IMR-90 (cell line): ENCODE measurements at regions not wholly inside any gene's neighbourhood (a gene's known extent, or its start where the extent isn't known, plus 50 kb on each side); places are given as distances from the start of the nearest gene placed in this dataset.

Source experiments
- ATAC-seq: fragments of 200-7000 bp; cut with Tn5 transposase; 2 replicates; pipeline ENCODE4 v1.9.1; 2020; ENCODE audit warnings: low read depth, mild to moderate bottlenecking, moderate library complexity
- BruUV-seq: library from RNA; stranded (reverse); fragments of 400-500 nt; replicated peaks from 2 replicates; lab custom pipeline; 2021; lab: Mats Ljungman, UMichigan
- CTCF ChIA-PET: fragments of 300-600 bp; formaldehyde crosslinking; extraction: SDS; loops from one replicate; lab custom pipeline; 2021; ENCODE audit warnings: antibody characterized with exemption; lab: Yijun Ruan, JAX
- POLR2A ChIA-PET: fragments of 300-600 bp; sonication (Branson Sonifier 250); formaldehyde crosslinking; loops from one replicate; lab custom pipeline; 2022; ENCODE audit warnings: antibody characterized with exemption; ENCODE audit not compliant: unreplicated experiment; lab: Charles Lee
- DNase-seq: peaks from one replicate; pipeline ENCODE4 v3.0.0; 2013
- H2AFZ ChIP-seq: replicated peaks from 2 replicates; pipeline ENCODE3; 2013; ENCODE audit warnings: low read length, mild to moderate bottlenecking; ENCODE audit not compliant: poor library complexity
- H2AK5ac ChIP-seq: 2 replicates; pipeline ENCODE4 v1.6.1; 2013; ENCODE audit warnings: low read depth, low read length, inconsistent platforms
- H2AK9ac ChIP-seq: replicated peaks from 2 replicates; pipeline ENCODE3; 2013; ENCODE audit warnings: mild to moderate bottlenecking, low read depth, low read length, moderate library complexity; ENCODE audit not compliant: poor library complexity
- H2BK120ac ChIP-seq: 2 replicates; pipeline ENCODE4 v1.6.1; 2013; ENCODE audit warnings: low read depth, low read length, inconsistent platforms
- H2BK15ac ChIP-seq: 3 replicates; pipeline ENCODE4 v1.6.1; 2013; ENCODE audit warnings: low read depth, low read length, inconsistent platforms
- H2BK20ac ChIP-seq: 2 replicates; pipeline ENCODE4 v1.6.1; 2013; ENCODE audit warnings: low read depth, mild to moderate bottlenecking, inconsistent platforms, low read length, moderate library complexity
- H2BK5ac ChIP-seq: 2 replicates; pipeline ENCODE4 v1.6.1; 2013; ENCODE audit warnings: mild to moderate bottlenecking, low read depth, low read length, inconsistent platforms; ENCODE audit not compliant: poor library complexity, severe bottlenecking
- H3K14ac ChIP-seq: replicated peaks from 2 replicates; pipeline ENCODE4 v1.6.1; 2013; ENCODE audit warnings: low read depth, low read length, inconsistent platforms
- H3K18ac ChIP-seq: 2 replicates; pipeline ENCODE4 v1.6.1; 2013; ENCODE audit warnings: low read depth, low read length, control low read depth
- H3K23ac ChIP-seq: 2 replicates; pipeline ENCODE4 v1.6.1; 2013; ENCODE audit warnings: low read depth, low read length, inconsistent platforms
- H3K27ac ChIP-seq: 2 replicates; pipeline ENCODE4 v1.5.1; 2013; ENCODE audit warnings: mild to moderate bottlenecking, control low read depth, low read length; ENCODE audit not compliant: insufficient read depth
- H3K27me3 ChIP-seq: 2 replicates; pipeline ENCODE4 v1.6.1; 2013; ENCODE audit warnings: low read length; ENCODE audit not compliant: control insufficient read depth, insufficient read depth
- H3K36me3 ChIP-seq: 2 replicates; pipeline ENCODE4 v1.6.1; 2013; ENCODE audit warnings: low read length, mixed read lengths; ENCODE audit not compliant: control insufficient read depth, insufficient read depth
- H3K4ac ChIP-seq: 2 replicates; pipeline ENCODE4 v1.6.1; 2013; ENCODE audit warnings: low read depth, low read length, inconsistent platforms
- H3K4me1 ChIP-seq: 2 replicates; pipeline ENCODE4 v1.6.1; 2013; ENCODE audit warnings: low read length, mixed read lengths; ENCODE audit not compliant: control insufficient read depth, insufficient read depth
- H3K4me2 ChIP-seq: 2 replicates; pipeline ENCODE4 v1.6.1; 2013; ENCODE audit warnings: low read depth, mild to moderate bottlenecking, control low read depth, low read length, moderate library complexity
- H3K4me3 ChIP-seq: 2 replicates; pipeline ENCODE4 v1.5.1; 2013; ENCODE audit warnings: low read depth, mild to moderate bottlenecking, control low read depth, low read length, moderate library complexity; ENCODE audit not compliant: insufficient read depth
- H3K56ac ChIP-seq: 2 replicates; pipeline ENCODE4 v1.6.1; 2013; ENCODE audit warnings: low read length, inconsistent platforms; ENCODE audit not compliant: insufficient read depth; ENCODE audit errors: extremely low read depth
- H3K79me1 ChIP-seq, 2 experiments: 2 replicates each; pipeline ENCODE4 v1.6.1; 2013; ENCODE audit warnings: low read length in 2 of 2, inconsistent platforms in 1 of 2, low read depth in 1 of 2
- H3K9ac ChIP-seq: 2 replicates; pipeline ENCODE4 v1.6.1; 2013; ENCODE audit warnings: low read depth, low read length, control low read depth
- H3K9me1 ChIP-seq: 2 replicates; pipeline ENCODE4 v1.6.1; 2013; ENCODE audit warnings: low read length, inconsistent platforms; ENCODE audit not compliant: insufficient read depth
- H3K9me3 ChIP-seq: 2 replicates; pipeline ENCODE4 v1.6.1; 2013; ENCODE audit warnings: low read length; ENCODE audit not compliant: control insufficient read depth, insufficient read depth
- H4K20me1 ChIP-seq: 2 replicates; pipeline ENCODE4 v1.6.1; 2013; ENCODE audit warnings: low read length, inconsistent platforms; ENCODE audit not compliant: insufficient read depth
- H4K5ac ChIP-seq: 2 replicates; pipeline ENCODE4 v1.6.1; 2013; ENCODE audit warnings: mild to moderate bottlenecking, low read depth, low read length, control low read depth
- H4K8ac ChIP-seq, 2 experiments: 2 replicates each; pipeline ENCODE4 v1.6.1; 2013; ENCODE audit warnings: low read depth in 2 of 2, low read length in 2 of 2, control low read depth in 1 of 2, inconsistent platforms in 1 of 2
- H4K91ac ChIP-seq: 2 replicates; pipeline ENCODE4 v1.6.1; 2013; ENCODE audit warnings: low read depth, low read length, inconsistent platforms; ENCODE audit not compliant: insufficient read depth
- CEBPB ChIP-seq: IDR thresholded peaks from 2 replicates; pipeline ENCODE4 v1.6.1; 2012; ENCODE audit warnings: low read depth, low read length, improper control_type of control experiment
- FOS ChIP-seq: fragments of 150-350 bp; IDR thresholded peaks from 2 replicates; pipeline ENCODE4 v1.6.1; 2016; ENCODE audit warnings: low read depth, low read length
- MAZ ChIP-seq: IDR thresholded peaks from 2 replicates; pipeline ENCODE4 v1.6.1; 2012; ENCODE audit warnings: low read depth, mild to moderate bottlenecking, low read length, improper control_type of control experiment, moderate library complexity, borderline replicate concordance
- POLR2A ChIP-seq: IDR thresholded peaks from 2 replicates; pipeline ENCODE4 v1.6.1; 2012; ENCODE audit warnings: mild to moderate bottlenecking, low read depth, low read length
- WGBS, 2 experiments: methylation state at CpG; one replicate each; pipeline versions ENCODE4 v1.1.5 to v1.1.7; 2013; ENCODE audit warnings: missing lambda C conversion rate in 2 of 2; ENCODE audit not compliant: insufficient read length in 1 of 2; ENCODE audit errors: extremely low coverage in 2 of 2; 5-methylcytosine and 5-hydroxymethylcytosine counted together
- dilution Hi-C: fragments of 300-500 bp; cut with HindIII; formaldehyde crosslinking; loops from one replicate; pipeline ENCODE4 v1.14.3; 2018; ENCODE audit warnings: low sequenced_read_pairs; ENCODE audit not compliant: unreplicated experiment
- in situ Hi-C: fragments of 300-500 bp; cut with MboI; formaldehyde crosslinking; loops from 3 replicates; pipeline ENCODE4 v1.14.3; 2019; ENCODE audit warnings: low sequenced_read_pairs, inconsistent platforms, mixed read lengths
- intact Hi-C: fragments of 100-400 bp; cut with micrococcal nuclease; formaldehyde crosslinking; loops from 2 replicates; pipeline ENCODE4 v1.10.0; 2022

DNA sequence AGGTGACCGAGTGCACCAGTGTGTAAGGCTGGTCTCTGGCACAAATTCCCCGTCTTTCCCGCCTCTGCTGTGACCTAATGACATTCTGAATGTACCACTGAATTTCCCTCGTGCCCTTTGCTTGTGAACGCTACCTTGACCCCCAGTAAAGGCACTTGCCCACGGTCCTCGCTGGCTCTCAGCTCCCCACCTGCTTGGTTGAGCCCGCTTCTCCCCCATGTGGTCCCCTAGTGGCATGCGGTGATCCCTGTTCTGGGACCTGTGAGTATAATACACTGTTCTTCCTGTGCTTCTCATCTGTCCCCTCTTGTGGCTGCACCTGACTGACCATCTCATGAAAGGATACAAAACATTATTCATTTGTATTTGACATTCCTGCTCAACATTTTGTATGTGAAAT is 495.7 kb downstream of the INHBA start:
- Histone ChIP-seq H3K79me1 (peaks cover 0 to 3% of the 10 kb centered on the region in 2 experiments; a peak in 1 of 4 replicates), H3K9me3 (no peaks in the 10 kb centered on the region), H2AFZ (no peak overlapping the region), H3K23ac (no peak overlapping the region), H2BK20ac (no peak overlapping the region), H3K4me3 (no peak overlapping the region), H3K27ac (no peak overlapping the region), H3K4ac (no peak overlapping the region), H3K4me2 (no peak overlapping the region), H3K36me3 (no peaks in the 10 kb centered on the region), H3K14ac (no peak overlapping the region), H4K91ac (no peak overlapping the region), H4K20me1 (no peaks in the 10 kb centered on the region), H3K9ac (no peak overlapping the region), H2AK9ac (no peak overlapping the region), H3K56ac (no peak overlapping the region), H3K18ac (no peak overlapping the region), H2BK5ac (no peak overlapping the region), H2BK15ac (no peak overlapping the region), H2AK5ac (no peak overlapping the region), H3K27me3 (no peaks in the 10 kb centered on the region), H3K4me1 (no peaks in the 10 kb centered on the region), H4K8ac (no peak overlapping the region), H2BK120ac (no peak overlapping the region), H3K9me1 (no peaks in the 10 kb centered on the region), H4K5ac (no peak overlapping the region)
- dilution Hi-C loops (no loop called here), intact Hi-C loops (no loop called here), in situ Hi-C loops (no loop called here)
- BruUV-seq: no TSS peak
- CTCF ChIA-PET: no interaction called here
- ATAC-seq (no peak), DNase-seq (no peak)
- TF ChIP-seq CEBPB (no peak), FOS (no peak), POLR2A (no peak), MAZ (no peak)
- 79% methylated on average over 9 of the region's 9 CpGs; no CpG with 5 or more reads in 1 of the 2 experiments for WGBS, 2 experiments
- POLR2A ChIA-PET: no interaction called here
